Neuronal stem cell (in vitro differentiated cells): ENCODE measurements at regions not wholly inside any gene's neighbourhood (a gene's known extent, or its start where the extent isn't known, plus 50 kb on each side); places are given as distances from the start of the nearest gene placed in this dataset.

Experiments used
- DNase-seq: peaks from one replicate; pipeline ENCODE4 v3.0.0-alpha.2; 2013; ENCODE audit warnings: low spot score
- H2AFZ ChIP-seq: one replicate; pipeline ENCODE4 v1.6.1; 2013; ENCODE audit warnings: mild to moderate bottlenecking, low read length, inconsistent platforms
- H2AK5ac ChIP-seq: 2 replicates; pipeline ENCODE4 v1.6.1; 2013; ENCODE audit warnings: low read depth, mild to moderate bottlenecking, inconsistent platforms, low read length, moderate library complexity, mixed read lengths
- H2BK120ac ChIP-seq: 2 replicates; pipeline ENCODE4 v1.6.1; 2013; ENCODE audit warnings: low read depth, mild to moderate bottlenecking, inconsistent platforms, low read length, moderate library complexity, mixed read lengths
- H2BK12ac ChIP-seq: one replicate; pipeline ENCODE4 v1.6.1; 2013; ENCODE audit warnings: low read length, inconsistent platforms
- H2BK15ac ChIP-seq: 2 replicates; pipeline ENCODE4 v1.6.1; 2013; ENCODE audit warnings: mild to moderate bottlenecking, low read length, inconsistent platforms, mixed read lengths
- H2BK5ac ChIP-seq: one replicate; pipeline ENCODE4 v1.6.1; 2013; ENCODE audit warnings: inconsistent platforms, mild to moderate bottlenecking, low read length, moderate library complexity
- H3K14ac ChIP-seq: one replicate; pipeline ENCODE4 v1.6.1; 2013; ENCODE audit warnings: low read length, inconsistent platforms
- H3K18ac ChIP-seq: 2 replicates; pipeline ENCODE4 v1.6.1; 2013; ENCODE audit warnings: low read length, inconsistent platforms
- H3K23ac ChIP-seq: 2 replicates; pipeline ENCODE4 v1.6.1; 2013; ENCODE audit warnings: low read depth, mild to moderate bottlenecking, mixed read lengths, low read length, inconsistent platforms; ENCODE audit not compliant: poor library complexity
- H3K27ac ChIP-seq: replicated peaks from 3 replicates; pipeline ENCODE4 v1.5.1; 2013; ENCODE audit warnings: low read length, inconsistent platforms
- H3K27me3 ChIP-seq, 3 experiments: 2 replicates each; pipeline ENCODE4 v1.6.1; 2013; ENCODE audit warnings: low read length in 3 of 3, mild to moderate bottlenecking in 2 of 3, inconsistent platforms in 1 of 3, low read depth in 1 of 3, mixed read lengths in 1 of 3, moderate library complexity in 1 of 3; ENCODE audit not compliant: control insufficient read depth in 3 of 3, insufficient read depth in 3 of 3
- H3K36me3 ChIP-seq, 2 donors: replicated peaks in 1 of 2; 2 replicates each; pipeline ENCODE4 v1.6.1; 2013; ENCODE audit warnings: low read length in 2 of 2; ENCODE audit not compliant: control insufficient read depth in 2 of 2, insufficient read depth in 2 of 2
- H3K4ac ChIP-seq: 2 replicates; pipeline ENCODE4 v1.6.1; 2013; ENCODE audit warnings: inconsistent platforms, mild to moderate bottlenecking, low read length, moderate library complexity
- H3K4me1 ChIP-seq, 2 donors: 1 replicate in 1 of 2; 2 replicates in 1 of 2; pipeline ENCODE4 v1.6.1; 2013; ENCODE audit warnings: low read length in 2 of 2, low read depth in 1 of 2; ENCODE audit not compliant: control insufficient read depth in 2 of 2, insufficient read depth in 1 of 2
- H3K4me2 ChIP-seq: one replicate; pipeline ENCODE4 v1.6.1; 2013; ENCODE audit warnings: mild to moderate bottlenecking, low read length, inconsistent platforms; ENCODE audit not compliant: insufficient read depth, poor library complexity, severe bottlenecking
- H3K4me3 ChIP-seq, 2 donors: 2 replicates each; pipeline ENCODE4 v1.5.1; 2013; ENCODE audit warnings: low read length in 2 of 2, mild to moderate bottlenecking in 2 of 2, inconsistent platforms in 1 of 2, moderate library complexity in 1 of 2
- H3K79me1 ChIP-seq: one replicate; pipeline ENCODE4 v1.6.1; 2013; ENCODE audit warnings: low read depth, mild to moderate bottlenecking, inconsistent platforms, low read length, moderate library complexity
- H3K9ac ChIP-seq: one replicate; pipeline ENCODE4 v1.6.1; 2013; ENCODE audit warnings: mild to moderate bottlenecking, low read depth, low read length, inconsistent platforms; ENCODE audit not compliant: poor library complexity
- H3K9me3 ChIP-seq, 2 donors: replicated peaks in 1 of 2; 2 replicates each; pipeline versions ENCODE3 to v1.6.1; 2013; ENCODE audit warnings: low read length in 2 of 2, mild to moderate bottlenecking in 2 of 2, inconsistent platforms in 1 of 2, low read depth in 1 of 2, mixed read lengths in 1 of 2, moderate library complexity in 1 of 2; ENCODE audit not compliant: control insufficient read depth in 2 of 2, insufficient read depth in 1 of 2
- H4K8ac ChIP-seq: one replicate; pipeline ENCODE4 v1.6.1; 2013; ENCODE audit warnings: low read depth, mild to moderate bottlenecking, inconsistent platforms, low read length, moderate library complexity
- H4K91ac ChIP-seq: one replicate; pipeline ENCODE4 v1.6.1; 2013; ENCODE audit warnings: low read length, low read depth, mild to moderate bottlenecking, inconsistent platforms; ENCODE audit not compliant: poor library complexity
- WGBS, 2 donors: extraction: QIAGEN DNeasy Blood & Tissue Kit; methylation state at CpG; one replicate each; pipeline ENCODE4 v1.1.7; 2013; ENCODE audit warnings: missing lambda C conversion rate in 2 of 2, mixed read lengths in 1 of 2; ENCODE audit not compliant: insufficient read length in 2 of 2, insufficient replicate concordance in 1 of 2; ENCODE audit errors: extremely low coverage in 2 of 2; 5-methylcytosine and 5-hydroxymethylcytosine counted together

GRCh38 chr4:155468282-155468681 lies 91.5 kb upstream of the MAP9 start:
- H2BK5ac ChIP-seq: no peak overlapping the region
- H3K4me3 ChIP-seq: no peak overlapping the region
- H3K9ac ChIP-seq: no peak overlapping the region
- no peaks in the 10 kb centered on the region for H3K9me3 ChIP-seq
- H2AFZ ChIP-seq: no peak overlapping the region
- H4K91ac ChIP-seq: no peak overlapping the region
- no peak overlapping the region for H2BK120ac ChIP-seq
- H3K4me2 ChIP-seq: no peak overlapping the region
- no peak overlapping the region for H2BK12ac ChIP-seq
- no peak overlapping the region for H2BK15ac ChIP-seq
- H3K27ac ChIP-seq: no peak overlapping the region
- no peak overlapping the region for H3K4ac ChIP-seq
- no peaks in the 10 kb centered on the region for H3K4me1 ChIP-seq
- no peak overlapping the region for H3K23ac ChIP-seq
- no peak overlapping the region for H3K14ac ChIP-seq
- H2AK5ac ChIP-seq: no peak overlapping the region
- H3K18ac ChIP-seq: no peak overlapping the region
- WGBS, 2 donors: no CpG with 5 or more reads among the region's 1 CpG
- no peaks in the 10 kb centered on the region for H3K79me1 ChIP-seq
- H4K8ac ChIP-seq: no peak overlapping the region
- no peak for DNase-seq
- no peaks in the 10 kb centered on the region for H3K27me3 ChIP-seq
- no peaks in the 10 kb centered on the region for H3K36me3 ChIP-seq

GRCh38 chr4:155450676-155451075 lies 73.9 kb upstream of the MAP9 start:
- Histone ChIP-seq H2AFZ (no peak overlapping the region), H3K4me3 (no peak overlapping the region), H4K91ac (no peak overlapping the region), H3K9ac (no peak overlapping the region), H4K8ac (no peak overlapping the region), H2BK15ac (no peak overlapping the region), H3K27ac (no peak overlapping the region), H3K18ac (no peak overlapping the region), H2BK120ac (no peak overlapping the region), H3K36me3 (no peaks in the 10 kb centered on the region), H2BK5ac (no peak overlapping the region), H3K14ac (no peak overlapping the region), H3K4ac (no peak overlapping the region), H2BK12ac (no peak overlapping the region), H3K27me3 (no peaks in the 10 kb centered on the region), H2AK5ac (no peak overlapping the region), H3K4me2 (no peak overlapping the region), H3K9me3 (no peaks in the 10 kb centered on the region), H3K23ac (no peak overlapping the region), H3K79me1 (no peaks in the 10 kb centered on the region), H3K4me1 (peaks cover 0 to 2% of the 10 kb centered on the region in 2 donors)
- WGBS, 2 donors: no CpG with 5 or more reads among the region's 2 CpGs
- no peak for DNase-seq

GRCh38 chr4:155445306-155445705 lies 68.5 kb upstream of the MAP9 start:
- no CpG with 5 or more reads among the region's 1 CpG for WGBS, 2 donors
- Histone ChIP-seq H3K36me3 (no peaks in the 10 kb centered on the region), H3K4me2 (no peak overlapping the region), H3K9me3 (no peaks in the 10 kb centered on the region), H3K18ac (no peak overlapping the region), H3K4ac (no peak overlapping the region), H3K27ac (no peak overlapping the region), H2AK5ac (no peak overlapping the region), H3K27me3 (no peaks in the 10 kb centered on the region), H4K91ac (no peak overlapping the region), H2BK120ac (no peak overlapping the region), H3K23ac (no peak overlapping the region), H2BK12ac (no peak overlapping the region), H3K79me1 (no peaks in the 10 kb centered on the region), H2BK15ac (no peak overlapping the region), H2AFZ (no peak overlapping the region), H3K9ac (no peak overlapping the region), H4K8ac (no peak overlapping the region), H2BK5ac (no peak overlapping the region), H3K4me3 (no peak overlapping the region), H3K14ac (no peak overlapping the region), H3K4me1 (peaks cover 0 to 5% of the 10 kb centered on the region in 2 donors)
- DNase-seq: no peak

GRCh38 chr4:155444721-155445120 lies 68.0 kb upstream of the MAP9 start:
- Histone ChIP-seq H2AK5ac (no peak overlapping the region), H2BK120ac (no peak overlapping the region), H3K14ac (no peak overlapping the region), H3K79me1 (no peaks in the 10 kb centered on the region), H3K4me3 (no peak overlapping the region), H3K4me1 (peaks cover 0 to 5% of the 10 kb centered on the region in 2 donors), H2BK12ac (no peak overlapping the region), H3K36me3 (no peaks in the 10 kb centered on the region), H3K27ac (no peak overlapping the region), H2BK5ac (no peak overlapping the region), H4K8ac (no peak overlapping the region), H4K91ac (no peak overlapping the region), H2AFZ (no peak overlapping the region), H3K4ac (no peak overlapping the region), H3K9ac (no peak overlapping the region), H3K18ac (no peak overlapping the region), H3K23ac (no peak overlapping the region), H3K4me2 (no peak overlapping the region), H3K27me3 (no peaks in the 10 kb centered on the region), H2BK15ac (no peak overlapping the region), H3K9me3 (no peaks in the 10 kb centered on the region)
- no CpG with 5 or more reads among the region's 5 CpGs for WGBS, 2 donors
- no peak for DNase-seq
